Activated CD8-positive, alpha-beta T cell treated with anti-CD3 and anti-CD28 coated beads for 36 hours (primary cell): ENCODE measurements at regions not wholly inside any gene's neighbourhood (a gene's known extent, or its start where the extent isn't known, plus 50 kb on each side); places are given as distances from the start of the nearest gene placed in this dataset.

Experiments
- ATAC-seq: fragments of 200-7000 bp; cut with Tn5 transposase; one replicate; pipeline ENCODE4 v1.10.0; 2021; ENCODE audit warnings: mild to moderate bottlenecking, moderate library complexity
- CTCF ChIA-PET: fragments of 350-600 bp; sonication (Branson Sonifier 250); formaldehyde crosslinking; loops from one replicate; lab custom pipeline; 2021; ENCODE audit warnings: antibody characterized with exemption; lab: Charles Lee
- POLR2A ChIA-PET: fragments of 350-600 bp; sonication (Branson Sonifier 250); formaldehyde crosslinking; loops from one replicate; lab custom pipeline; 2021; ENCODE audit warnings: antibody characterized with exemption; lab: Charles Lee
- DNase-seq: peaks from one replicate; pipeline ENCODE4 v3.0.0-alpha.2; 2020
- H3K27ac Mint-ChIP-seq: one replicate; pipeline ENCODE4 v1.8.0; 2021; ENCODE audit warnings: mild to moderate bottlenecking, mixed read lengths
- H3K27me3 Mint-ChIP-seq: one replicate; pipeline ENCODE4 v1.8.0; 2021; ENCODE audit warnings: mixed read lengths
- H3K36me3 Mint-ChIP-seq: one replicate; pipeline ENCODE4 v1.8.0; 2021; ENCODE audit warnings: low read depth, mixed read lengths
- H3K4me1 Mint-ChIP-seq: one replicate; pipeline ENCODE4 v1.8.0; 2021; ENCODE audit warnings: low read depth, mixed read lengths
- H3K4me3 Mint-ChIP-seq: one replicate; pipeline ENCODE4 v1.8.0; 2021; ENCODE audit warnings: mild to moderate bottlenecking, moderate library complexity, mixed read lengths
- H3K9me3 Mint-ChIP-seq: one replicate; pipeline ENCODE4 v1.8.0; 2021; ENCODE audit warnings: mixed read lengths
- CTCF ChIP-seq: fragments of 200-600 bp; IDR thresholded peaks from one replicate; pipeline ENCODE4 v1.8.0; 2022; ENCODE audit warnings: antibody characterized with exemption, mild to moderate bottlenecking
- intact Hi-C: fragments of 100-400 bp; cut with micrococcal nuclease; formaldehyde crosslinking; loops from one replicate; pipeline ENCODE4 v1.10.0; 2022

GRCh38 chr1:198075296-198075695 is 81.5 kb upstream of the NEK7 start:
- no peak for TF ChIP-seq CTCF
- ChIA-PET CTCF (interaction anchor here (1.0 kb wide), 1 partner anchor 283 kb away, joined by 4 read pairs; no protein-coding TSS in a partner anchor), POLR2A (no interaction called here)
- H3K9me3 Mint-ChIP-seq = peaks cover 2% of the 10 kb centered on the region
- intact Hi-C loops = no loop called here
- no peaks in the 10 kb centered on the region for H3K4me1 Mint-ChIP-seq
- ATAC-seq (no peak), DNase-seq (no peak)
- peaks cover 13% of the 10 kb centered on the region for H3K27me3 Mint-ChIP-seq
- no peak overlapping the region for H3K4me3 Mint-ChIP-seq
- H3K36me3 Mint-ChIP-seq = no peaks in the 10 kb centered on the region
- H3K27ac Mint-ChIP-seq = no peak overlapping the region

GRCh38 chr1:198079432-198079951 is 77.3 kb upstream of the NEK7 start:
- Mint-ChIP-seq H3K4me3 (no peak overlapping the region), H3K9me3 (peaks cover 2% of the 10 kb centered on the region), H3K27ac (no peak overlapping the region), H3K27me3 (peaks cover 9% of the 10 kb centered on the region), H3K4me1 (no peaks in the 10 kb centered on the region), H3K36me3 (no peaks in the 10 kb centered on the region)
- ChIA-PET POLR2A (no interaction called here), CTCF (no interaction called here)
- no peak for TF ChIP-seq CTCF
- intact Hi-C loops = no loop called here
- no peak for DNase-seq
- no peak for ATAC-seq

- intact Hi-C loops = no loop called here
- Mint-ChIP-seq H3K4me3 (no peak overlapping the region), H3K9me3 (peaks cover 2% of the 10 kb centered on the region), H3K27me3 (peaks cover 1% of the 10 kb centered on the region), H3K36me3 (no peaks in the 10 kb centered on the region), H3K27ac (no peak overlapping the region), H3K4me1 (no peaks in the 10 kb centered on the region)
- no peak for ATAC-seq
- CTCF ChIA-PET = no interaction called here
- POLR2A ChIA-PET = no interaction called here
- no peak for DNase-seq
- no peak for TF ChIP-seq CTCF
These were observed 74.2 kb upstream of the NEK7 start for GRCh38 chr1:198082576-198082975.

GRCh38 chr1:198083549-198083948 is 73.2 kb upstream of the NEK7 start:
- intact Hi-C loops = no loop called here
- ChIA-PET POLR2A (no interaction called here), CTCF (no interaction called here)
- Mint-ChIP-seq H3K27ac (no peak overlapping the region), H3K36me3 (no peaks in the 10 kb centered on the region), H3K27me3 (peaks cover 1% of the 10 kb centered on the region), H3K9me3 (peaks cover under 1% of the 10 kb centered on the region), H3K4me1 (peaks cover 3% of the 10 kb centered on the region), H3K4me3 (no peak overlapping the region)
- no peak for DNase-seq
- no peak for ATAC-seq
- no peak for TF ChIP-seq CTCF

- Mint-ChIP-seq H3K27ac (no peak overlapping the region), H3K36me3 (no peaks in the 10 kb centered on the region), H3K27me3 (peaks cover 1% of the 10 kb centered on the region), H3K4me3 (no peak overlapping the region), H3K4me1 (peaks cover 8% of the 10 kb centered on the region), H3K9me3 (no peaks in the 10 kb centered on the region)
- CTCF ChIA-PET = interaction anchor here (2.1 to 2.2 kb wide), 2 partner anchors 71 to 380 kb away, joined by 7 to 8 read pairs; no protein-coding TSS in a partner anchor
- intact Hi-C loops = no loop called here
- no peak for DNase-seq
- no peak for TF ChIP-seq CTCF
- no peak for ATAC-seq
- POLR2A ChIA-PET = no interaction called here
These were observed 72.4 kb upstream of the NEK7 start for GRCh38 chr1:198084241-198084908.
